ENCODE measurements at regions not wholly inside any gene's neighbourhood (a gene's known extent, or its start where the extent isn't known, plus 50 kb on each side); places are given as distances from the start of the nearest gene placed in this dataset.
"Not testable (repeated sequence)": the region's sequence is repeated elsewhere in the genome, so short reads cannot be mapped to it uniquely, and the experiment has no call there.

DNA sequence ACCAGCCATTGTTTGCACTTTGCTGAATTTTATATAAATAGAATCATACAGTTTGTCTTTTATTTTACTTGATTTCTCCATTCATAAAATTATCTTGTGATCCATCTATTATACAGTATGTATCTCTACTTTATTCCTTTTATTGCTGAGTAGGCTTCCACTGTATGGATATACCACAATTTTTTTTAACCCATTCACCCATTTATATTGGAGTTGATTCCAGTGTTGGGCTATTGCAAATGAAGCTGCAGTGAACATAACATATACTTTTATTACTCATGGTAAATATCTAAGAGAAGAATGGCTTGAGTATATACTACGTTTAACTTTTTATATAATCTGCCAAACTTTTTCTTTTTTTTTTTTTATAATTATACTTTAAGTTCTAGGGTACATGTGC lies 463.6 kb downstream of the ETNK1 start:
- no peak for DNase-seq

DNA sequence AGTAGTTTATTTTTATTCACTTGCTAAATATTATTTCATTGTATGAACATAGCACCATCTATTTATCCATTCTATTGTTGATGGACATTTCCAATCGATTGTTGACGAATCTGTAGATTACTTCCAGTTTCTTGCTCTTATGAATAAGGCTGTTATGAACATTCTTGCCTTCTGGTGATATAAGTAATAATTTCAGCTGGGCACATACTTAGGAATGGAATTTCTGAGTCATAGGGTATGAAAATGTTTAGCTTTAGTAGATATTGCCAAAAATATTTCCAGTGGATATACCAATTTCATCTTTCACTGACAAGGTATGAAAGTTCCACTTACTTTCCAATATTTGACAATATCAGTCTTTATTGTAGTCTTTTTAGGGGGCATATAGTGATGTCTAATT lies 468.5 kb downstream of the ETNK1 start:
- no peak for DNase-seq

DNA sequence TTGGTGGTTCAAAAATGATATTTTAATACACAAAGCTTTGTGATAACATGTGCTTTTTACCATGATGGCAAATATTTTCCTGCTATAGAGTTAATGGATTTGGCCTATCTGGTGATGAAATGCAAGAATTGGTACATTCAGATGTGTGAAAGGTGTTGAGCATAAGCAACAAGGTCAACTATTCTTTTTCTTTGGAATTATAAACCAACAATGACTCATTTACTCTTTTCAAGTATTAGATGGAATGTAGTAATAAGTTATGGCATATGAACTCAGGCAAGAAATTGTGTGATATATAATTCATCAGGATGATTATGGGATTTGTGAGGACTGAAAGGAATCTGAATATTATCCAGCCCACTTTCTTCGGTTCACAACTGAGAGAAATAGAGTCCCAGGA lies 471.4 kb downstream of the ETNK1 start:
- no peak for DNase-seq

DNA sequence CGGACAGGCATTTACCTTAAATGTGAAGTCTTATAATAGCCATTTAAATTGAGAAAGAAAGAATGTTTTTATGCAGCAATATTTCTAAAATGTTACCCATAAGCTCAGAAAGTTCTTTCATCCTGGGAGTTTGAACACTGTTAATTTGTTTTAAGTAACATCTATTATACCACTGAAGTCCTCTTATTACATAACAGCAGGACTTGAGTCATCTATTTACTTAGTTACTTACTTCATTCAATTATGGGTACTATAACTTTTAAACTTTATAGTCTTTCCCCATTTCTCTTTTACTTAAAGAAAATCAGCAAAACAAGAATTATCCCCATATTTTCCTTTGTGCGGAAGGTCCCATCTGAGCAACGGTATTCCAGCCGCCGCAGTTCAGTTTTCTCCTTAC lies 473.1 kb downstream of the ETNK1 start:
- DNase-seq, result no peak

DNA sequence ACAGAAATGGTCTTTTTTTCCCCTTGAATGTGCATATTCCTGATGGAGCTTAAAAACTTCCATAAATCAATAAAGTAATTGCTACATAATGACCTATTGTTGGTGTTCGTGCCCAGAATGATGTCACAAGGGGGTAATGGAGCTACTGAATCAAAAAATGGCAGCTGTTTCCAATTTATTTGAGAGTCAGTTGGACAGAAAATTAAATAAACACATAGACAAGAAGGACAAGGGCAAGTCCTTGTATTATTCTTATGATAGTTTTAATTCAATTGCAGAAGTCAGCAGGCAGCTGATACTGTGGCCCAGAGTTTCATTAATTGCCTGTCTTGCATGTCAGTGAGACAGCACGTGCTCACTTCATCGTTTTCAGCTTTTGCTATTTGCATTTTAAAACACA lies 473.5 kb downstream of the ETNK1 start:
- DNase-seq, result no peak

DNA sequence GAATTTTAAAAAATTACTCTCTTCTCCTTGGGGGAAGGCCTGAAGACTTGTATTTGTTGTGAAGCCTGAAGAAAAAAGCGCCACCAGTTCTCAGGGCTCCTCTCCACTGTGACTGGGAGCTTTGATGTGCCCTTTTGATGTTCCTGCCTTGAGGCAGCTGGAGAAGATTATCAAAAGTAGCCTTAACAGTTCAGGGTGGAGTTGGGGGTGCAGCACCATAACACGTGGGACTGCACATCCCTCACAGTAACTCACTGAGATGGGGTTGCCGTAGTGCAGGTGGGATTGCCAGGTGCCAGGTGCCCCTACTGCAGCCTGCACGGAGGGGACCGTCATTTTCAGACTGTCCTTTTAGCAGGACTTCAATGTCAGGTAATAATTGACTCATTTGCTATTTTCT lies 474.1 kb downstream of the ETNK1 start:
- no peak for DNase-seq

DNA sequence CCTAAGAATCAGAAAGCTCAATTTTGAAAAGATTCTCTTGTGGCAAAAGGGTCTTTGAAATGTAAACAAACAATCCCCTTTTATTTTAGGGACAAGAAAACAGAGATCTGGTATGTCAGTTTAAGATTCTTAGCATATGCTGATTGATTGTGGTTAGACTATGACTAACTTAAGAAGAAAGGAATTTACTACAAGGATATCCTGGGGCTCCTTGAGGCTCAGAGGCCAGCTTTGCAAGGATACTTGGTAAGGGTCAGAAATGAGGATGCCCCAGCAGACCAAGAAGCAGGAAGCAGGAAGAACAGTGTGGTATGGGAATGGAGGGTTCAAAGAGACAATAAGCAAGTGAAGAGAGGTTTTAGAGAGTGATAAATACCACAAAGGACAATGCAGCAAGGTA lies 474.6 kb downstream of the ETNK1 start:
- DNase-seq, result no peak

DNA sequence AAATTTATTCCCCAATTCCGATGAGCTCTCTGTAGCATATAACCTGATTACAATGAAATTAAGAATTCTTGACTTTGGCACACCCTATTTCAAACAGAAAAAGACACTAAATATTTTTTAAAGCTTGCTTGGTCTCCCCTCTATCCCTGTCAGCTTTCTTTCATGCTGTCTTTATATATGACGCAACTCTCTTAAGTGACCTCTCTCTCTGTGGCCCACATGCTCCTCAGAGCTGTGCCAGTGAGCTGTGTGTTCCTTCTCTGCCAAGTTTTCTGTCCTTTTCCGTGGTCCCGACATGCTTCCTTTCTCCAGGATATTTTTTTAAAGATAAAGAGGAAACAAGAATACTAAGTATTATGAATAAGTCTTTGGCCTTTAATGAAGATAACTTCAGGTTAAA lies 484.0 kb downstream of the ETNK1 start:
- no peak for DNase-seq

DNA sequence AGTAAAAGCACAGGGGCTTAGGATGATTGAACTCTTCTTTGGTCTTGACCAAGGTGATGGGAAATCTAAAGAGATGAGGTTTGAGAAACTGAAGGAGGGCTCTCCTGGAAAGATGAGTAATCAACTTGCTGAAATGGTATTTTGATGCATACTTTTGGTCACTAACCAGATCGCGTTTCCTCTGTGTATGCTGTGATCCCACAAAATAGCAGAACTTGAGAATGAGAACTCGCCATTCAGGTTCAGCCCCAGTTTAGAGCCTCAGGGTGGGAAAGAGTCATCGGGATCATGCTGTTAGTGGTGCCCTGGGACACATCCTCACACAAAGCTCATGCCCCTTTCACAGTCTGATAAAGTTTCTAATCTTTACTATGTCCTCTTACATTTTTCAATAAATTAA lies 488.8 kb downstream of the ETNK1 start:
- no peak for DNase-seq

DNA sequence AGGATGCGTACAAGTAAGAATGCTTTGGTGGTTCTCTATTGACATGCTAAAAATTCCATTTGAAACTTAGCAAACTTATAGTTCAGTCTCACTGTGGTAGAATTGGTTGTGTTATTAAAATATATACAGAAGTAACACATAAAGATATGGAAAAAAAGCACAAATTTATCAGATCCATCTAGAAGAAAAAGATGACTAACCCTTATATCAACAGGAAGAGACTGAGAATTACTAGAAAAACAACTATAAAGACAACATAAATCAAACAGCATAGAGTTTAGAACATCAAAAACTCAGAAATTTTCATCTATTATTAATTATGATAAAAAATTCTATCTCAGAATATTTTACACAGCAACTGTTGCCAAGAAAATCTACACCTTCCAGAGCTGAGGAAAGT lies 491.0 kb downstream of the ETNK1 start:
- no peak for DNase-seq

DNA sequence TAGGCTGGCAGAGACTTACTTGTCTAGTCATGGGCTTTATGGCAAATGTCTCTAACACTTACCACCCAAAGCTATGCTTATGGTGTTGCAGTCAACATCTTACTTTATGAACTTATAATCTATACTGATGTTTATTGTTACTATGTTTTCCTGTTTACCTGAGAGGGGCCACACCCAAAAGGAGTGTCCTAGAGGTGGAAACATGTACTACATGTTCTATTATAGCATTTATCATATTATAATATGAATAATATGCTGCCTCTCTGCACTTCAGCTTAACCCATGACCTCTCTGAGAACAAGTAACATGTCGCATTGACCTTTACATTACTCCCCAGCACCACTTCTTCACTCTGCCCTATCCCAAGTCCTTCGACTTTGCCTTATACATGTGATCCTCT lies 501.8 kb downstream of the ETNK1 start:
- DNase-seq, result no peak

DNA sequence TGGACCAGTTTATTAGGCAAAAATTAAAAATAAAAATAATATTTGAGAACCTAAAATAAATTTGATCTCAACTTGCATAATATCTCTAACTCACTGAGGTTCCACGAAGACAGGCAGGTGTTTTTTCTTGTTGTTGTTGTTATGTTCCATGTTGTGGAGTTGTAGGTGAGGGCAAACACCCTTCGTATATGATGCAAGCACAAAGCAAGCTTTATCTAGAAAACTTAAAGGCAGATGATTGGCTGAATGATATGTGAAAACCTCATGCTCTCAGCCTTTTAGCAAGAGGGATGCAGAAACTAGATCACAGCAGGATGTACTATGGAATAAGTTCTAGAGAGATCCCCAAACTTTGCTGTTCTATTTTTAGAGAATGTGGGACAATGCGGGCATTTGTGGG lies 502.7 kb downstream of the ETNK1 start:
- no peak for DNase-seq

DNA sequence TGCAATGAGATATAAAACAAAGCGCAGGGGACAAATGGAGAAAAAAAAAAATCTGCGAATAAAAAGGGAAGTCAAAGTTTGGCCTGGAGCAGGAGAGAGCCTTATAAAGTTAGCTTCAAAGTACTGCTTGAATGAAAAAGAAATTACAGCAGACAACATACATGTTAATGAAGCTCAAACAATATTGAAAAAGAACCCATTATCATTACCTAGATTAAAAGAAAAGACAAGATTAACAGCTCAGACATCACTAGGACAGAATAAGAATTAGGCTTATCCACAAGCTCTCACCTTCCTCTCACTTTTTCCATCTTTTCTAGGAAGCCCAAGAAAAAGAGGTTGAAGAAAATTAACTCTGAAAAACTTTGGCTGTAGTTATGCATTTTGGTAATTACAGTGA lies 503.5 kb downstream of the ETNK1 start:
- no peak for DNase-seq

DNA sequence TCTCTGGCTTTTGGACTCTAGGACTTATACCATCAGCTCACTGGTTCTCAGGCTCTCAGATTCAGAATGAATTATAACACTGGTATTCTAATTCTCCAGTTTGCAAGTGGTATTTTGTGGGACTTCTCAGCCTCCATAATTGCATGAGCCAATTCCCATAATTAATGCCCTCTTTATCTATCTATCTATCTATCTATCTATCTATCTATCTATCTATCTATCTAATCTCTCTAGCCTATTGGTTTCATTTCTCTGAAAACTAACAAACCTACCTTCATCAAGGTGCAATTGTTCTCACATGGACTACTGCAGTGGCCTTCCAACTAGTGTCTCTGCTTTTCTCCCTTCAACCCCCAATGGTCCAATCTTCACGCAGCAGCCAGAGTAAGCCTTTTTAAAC lies 507.4 kb downstream of the ETNK1 start:
- no peak for DNase-seq

DNA sequence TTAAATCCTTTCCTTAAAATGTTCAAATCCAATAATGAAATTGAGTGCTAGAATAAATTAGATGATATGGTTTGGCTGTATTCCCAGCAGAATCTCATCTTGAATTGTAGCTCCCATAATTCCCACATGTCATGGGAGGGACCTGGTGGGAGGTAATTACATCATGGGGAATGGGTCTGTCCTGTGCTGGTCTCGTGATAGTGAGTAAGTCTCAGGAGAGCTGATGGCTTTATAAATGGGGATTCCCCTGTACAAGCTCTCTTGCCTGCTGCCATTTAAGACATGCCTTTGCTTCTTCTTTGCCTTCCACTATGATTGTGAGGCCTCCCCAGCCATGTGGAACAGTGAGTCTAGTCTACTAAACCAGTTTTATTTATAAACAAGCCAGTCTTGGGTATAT lies 508.5 kb downstream of the ETNK1 start:
- DNase-seq, result no peak

DNA sequence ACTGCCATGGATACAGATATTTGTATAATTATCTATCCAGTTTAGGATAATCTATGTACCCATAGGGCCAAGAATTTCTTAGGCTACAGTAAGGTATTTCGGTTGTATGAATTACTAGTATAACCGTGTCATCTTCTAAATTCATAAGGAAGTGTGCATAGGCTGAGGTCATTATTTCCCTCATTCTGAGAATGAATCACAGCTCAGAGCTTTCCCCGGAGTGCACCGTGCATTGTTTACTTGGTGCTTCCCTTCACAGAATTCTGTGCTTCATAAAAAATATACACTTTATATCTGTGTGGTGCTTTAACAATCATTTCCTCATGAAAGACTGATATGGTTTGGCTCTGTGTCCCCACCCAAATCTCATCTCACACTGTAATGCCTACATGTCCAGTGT lies 514.1 kb downstream of the ETNK1 start:
- no peak for DNase-seq

DNA sequence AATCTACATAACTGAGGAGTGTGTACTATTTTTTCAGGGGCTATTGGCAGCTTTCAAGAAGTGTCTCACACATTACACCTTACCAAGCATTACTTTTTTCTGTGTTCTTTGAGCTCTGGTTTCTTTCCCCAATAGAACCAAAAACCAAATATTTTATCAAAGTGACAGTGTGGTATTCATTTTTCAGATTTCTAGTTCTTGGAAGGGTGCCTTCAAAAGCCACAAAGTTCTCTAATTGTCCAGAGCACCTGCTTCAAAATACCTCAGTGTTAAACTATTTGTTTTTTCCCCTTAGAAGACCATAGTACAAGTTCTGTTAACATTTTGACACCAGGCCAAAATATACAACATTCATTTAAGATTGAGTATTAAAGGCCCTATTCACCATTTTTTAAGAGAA lies 515.7 kb downstream of the ETNK1 start:
- no peak for DNase-seq

DNA sequence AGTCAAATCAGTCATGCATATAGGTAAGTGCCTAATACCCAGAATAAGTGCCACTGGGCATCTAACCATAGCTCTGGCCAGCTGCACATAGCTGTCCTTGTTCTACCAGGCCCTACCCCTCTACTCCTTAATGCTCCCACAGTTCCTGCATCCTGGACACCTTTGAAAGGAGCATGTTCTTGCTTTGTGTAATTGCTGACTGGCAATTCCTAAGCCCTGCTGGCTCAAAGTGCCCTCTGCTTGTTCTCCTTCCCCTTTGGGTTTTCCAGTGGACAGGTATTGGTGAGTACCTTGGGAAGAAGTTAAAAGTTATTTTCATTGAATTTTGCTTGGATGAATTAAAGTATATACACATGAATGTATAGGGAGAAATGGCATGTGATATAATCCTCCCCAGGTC lies 516.4 kb downstream of the ETNK1 start:
- no peak for DNase-seq

DNA sequence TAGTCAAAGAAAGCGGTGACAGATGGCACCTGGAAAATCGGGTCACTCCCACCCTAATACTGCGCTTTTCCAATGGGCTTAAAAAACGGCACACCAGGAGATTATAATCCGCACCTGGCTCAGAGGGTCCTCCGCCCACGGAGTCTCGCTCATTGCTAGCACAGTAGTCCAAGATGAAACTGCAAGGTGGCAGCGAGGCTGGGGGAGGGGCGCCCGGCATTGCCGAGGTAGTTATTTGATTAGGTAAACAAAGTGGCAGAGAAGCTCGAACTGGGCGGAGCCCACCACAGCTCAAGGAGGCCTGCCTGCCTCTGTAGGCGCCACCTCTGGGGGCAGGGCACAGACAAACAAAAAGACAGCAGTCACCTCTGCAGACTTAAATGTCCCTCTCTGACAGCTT lies 521.1 kb downstream of the ETNK1 start:
- not testable (repeated sequence) for DNase-seq

DNA sequence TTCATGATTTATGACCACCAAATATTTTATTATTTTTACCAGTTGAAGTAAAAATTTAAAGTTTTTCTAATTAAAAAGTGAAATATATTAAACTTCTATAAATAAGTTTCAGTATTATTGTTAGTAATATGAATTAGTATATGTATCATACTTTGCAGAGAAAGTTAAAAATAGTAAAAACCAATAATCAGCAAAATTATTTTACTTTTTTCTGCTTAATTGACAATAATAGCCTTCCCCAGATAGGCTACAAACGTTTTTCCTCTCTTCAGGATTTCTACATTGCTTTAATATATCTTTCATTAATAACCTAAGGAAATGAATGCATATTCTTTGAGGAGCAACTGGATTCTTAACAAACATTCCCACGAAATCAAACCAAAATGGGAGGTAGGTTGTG lies 543.5 kb downstream of the ETNK1 start:
- no peak for DNase-seq

DNA sequence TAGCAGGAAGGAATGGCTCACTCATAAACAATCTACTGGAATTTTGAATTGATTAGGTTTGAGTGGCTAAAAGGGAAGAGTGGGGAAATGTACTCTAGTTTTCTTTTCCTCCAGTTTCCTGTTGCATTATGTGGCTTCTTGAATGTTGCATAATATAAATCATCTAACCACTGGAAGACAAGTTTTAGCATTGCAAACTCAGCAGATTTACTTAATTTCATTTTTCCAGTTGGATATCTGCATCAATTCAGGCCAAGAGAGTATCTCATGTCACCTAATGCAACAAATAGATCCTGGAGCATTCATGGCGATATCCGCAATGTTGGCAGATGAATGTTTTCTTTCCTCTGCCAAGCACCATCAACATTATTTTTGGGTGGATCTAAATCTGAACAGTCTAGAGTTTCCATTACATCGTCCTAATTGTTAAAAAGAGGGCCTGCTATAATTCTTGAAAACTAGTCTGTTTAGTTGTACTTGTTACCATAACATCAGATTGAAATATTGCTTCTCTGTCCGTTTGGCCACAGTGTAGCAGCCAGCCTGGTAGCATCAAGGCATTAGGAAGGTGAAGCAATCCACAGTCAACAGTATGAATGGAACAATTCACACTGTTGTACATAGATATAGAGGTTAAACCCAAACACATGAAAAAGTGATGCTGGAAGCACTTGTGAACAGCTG lies 544.2 kb downstream of the ETNK1 start:
- no peak for DNase-seq

DNA sequence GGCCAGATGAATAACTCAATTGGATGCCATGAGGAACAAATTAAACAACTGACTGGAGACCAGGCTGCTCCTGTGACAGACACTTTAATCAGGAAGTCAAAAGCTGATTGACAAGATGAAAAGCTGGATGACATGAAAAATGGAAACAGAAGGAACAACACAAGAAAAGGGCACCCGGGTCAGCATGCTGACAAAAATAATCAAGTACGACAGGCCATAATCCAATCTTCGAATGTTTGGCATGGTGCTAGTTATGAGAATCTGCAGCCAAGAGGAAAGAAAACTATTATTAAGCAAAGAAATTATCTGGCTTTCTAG lies 544.7 kb downstream of the ETNK1 start:
- no peak for DNase-seq

DNA sequence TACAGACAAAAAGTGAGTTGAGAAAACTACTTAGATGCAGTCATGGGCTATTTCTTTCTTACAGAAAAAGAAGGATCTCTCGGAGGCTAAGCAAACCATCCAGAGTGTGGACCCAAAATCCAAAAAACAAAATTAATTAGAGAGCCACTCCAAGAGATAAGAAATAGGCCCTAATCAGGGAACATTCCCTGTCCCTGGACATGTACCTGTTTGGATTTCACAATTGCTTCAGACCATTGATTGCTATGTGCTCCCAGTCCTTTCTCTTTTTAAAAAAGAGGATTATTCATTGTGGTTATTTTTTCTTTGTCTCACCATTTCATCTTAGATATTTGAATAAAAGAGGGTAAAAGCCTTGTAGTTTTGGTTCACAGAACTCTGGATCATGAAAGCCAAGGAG lies 549.9 kb downstream of the ETNK1 start:
- DNase-seq, result no peak

DNA sequence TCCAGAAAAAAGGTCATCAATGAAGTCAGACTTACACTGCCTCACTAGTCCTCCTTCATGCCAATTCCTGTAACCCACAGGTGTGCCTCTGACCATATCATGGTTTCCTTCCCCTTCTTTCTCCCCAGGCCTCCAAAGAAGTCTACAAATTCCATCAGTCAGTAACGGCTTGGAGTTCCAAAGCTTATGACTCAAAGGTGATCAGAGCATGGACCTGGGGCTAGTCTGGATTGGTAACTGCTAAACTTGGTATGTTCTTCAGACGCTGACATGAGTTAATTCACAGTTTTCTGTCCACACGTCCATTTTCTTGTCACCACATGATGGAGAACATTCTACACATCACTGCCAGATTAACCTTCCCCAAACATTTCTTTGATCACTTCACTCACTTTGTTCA lies 560.4 kb downstream of the ETNK1 start:
- no peak for DNase-seq

DNA sequence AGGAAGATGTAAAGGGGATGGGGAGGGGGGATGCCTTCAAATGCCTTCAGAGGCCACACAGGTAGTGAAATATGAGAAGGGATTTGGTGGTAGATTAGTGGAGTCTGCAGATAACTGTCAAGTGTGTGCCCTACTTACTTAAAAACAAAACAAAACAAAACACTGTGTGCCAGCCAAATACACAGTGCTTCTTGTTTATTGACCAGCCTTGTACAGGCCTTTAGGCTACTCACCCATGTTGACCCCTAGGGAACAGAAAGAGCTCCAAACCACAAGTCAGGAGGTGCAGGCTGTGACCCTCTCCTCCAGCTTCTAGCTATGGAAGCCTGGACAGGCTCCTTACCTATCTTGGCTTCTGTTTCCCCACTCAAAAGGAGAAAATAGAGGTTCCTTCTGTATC lies 562.0 kb downstream of the ETNK1 start:
- no peak for DNase-seq

DNA sequence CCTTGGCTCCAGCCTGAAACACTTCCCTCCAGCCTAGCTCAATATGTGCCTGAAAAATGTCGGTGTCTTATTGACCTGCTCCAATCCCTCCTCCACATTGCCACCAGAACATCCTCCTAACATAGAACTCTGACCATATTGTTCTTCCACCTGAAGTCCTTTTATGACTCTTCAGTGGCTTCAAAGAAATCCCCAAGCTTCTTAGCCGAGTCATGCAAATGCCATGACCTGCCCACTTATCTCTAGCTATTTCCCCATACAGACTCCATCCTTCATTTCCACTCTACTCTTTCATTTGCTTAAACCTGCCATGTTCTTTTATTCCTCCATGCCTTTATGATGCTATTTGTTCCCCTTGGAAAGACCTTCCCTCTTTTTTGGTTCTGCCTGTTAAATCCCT lies 568.6 kb downstream of the ETNK1 start:
- no peak for DNase-seq
